BE2C (cell line): ENCODE measurements at regions not wholly inside any gene's neighbourhood (a gene's known extent, or its start where the extent isn't known, plus 50 kb on each side); places are given as distances from the start of the nearest gene placed in this dataset.

Experiments used
- DNase-seq: peaks from one replicate; pipeline ENCODE4 v3.0.0-alpha.2; 2020
- H3K27me3 ChIP-seq: fragments of 250-450 bp; sonication (Bioruptor Pico); 2 replicates; pipeline ENCODE4 v1.5.1; 2020; ENCODE audit warnings: mild to moderate bottlenecking
- H3K36me3 ChIP-seq: fragments of 250-450 bp; sonication (Bioruptor Pico); 2 replicates; pipeline ENCODE4 v1.5.1; 2020; ENCODE audit warnings: mild to moderate bottlenecking
- H3K4me1 ChIP-seq: fragments of 250-450 bp; sonication (Bioruptor Pico); 2 replicates; pipeline ENCODE4 v1.5.1; 2020
- H3K4me3 ChIP-seq: 2 replicates; pipeline ENCODE4 v1.5.1; 2011; ENCODE audit warnings: low read depth, low read length
- H3K9me3 ChIP-seq: fragments of 250-450 bp; sonication (Bioruptor Pico); 2 replicates; pipeline ENCODE4 v1.5.1; 2020
- CTCF ChIP-seq: IDR thresholded peaks from 2 replicates; pipeline ENCODE4 v1.5.1; 2012; ENCODE audit warnings: mild to moderate bottlenecking, low read depth, low read length

GRCh38 chr16:51719376-51719775 lies 568.3 kb upstream of the SALL1 start:
- DNase-seq: no peak
- H3K36me3 ChIP-seq: no peaks in the 10 kb centered on the region
- no peak for TF ChIP-seq CTCF
- H3K4me1 ChIP-seq: no peaks in the 10 kb centered on the region
- no peaks in the 10 kb centered on the region; the same call in 1 of the 2 replicates for H3K9me3 ChIP-seq
- no peak overlapping the region for H3K4me3 ChIP-seq
- H3K27me3 ChIP-seq: no peaks in the 10 kb centered on the region

GRCh38 chr16:51716195-51716594 lies 565.1 kb upstream of the SALL1 start:
- Histone ChIP-seq H3K36me3 (no peaks in the 10 kb centered on the region), H3K4me1 (no peaks in the 10 kb centered on the region), H3K9me3 (no peaks in the 10 kb centered on the region), H3K27me3 (no peaks in the 10 kb centered on the region), H3K4me3 (no peak overlapping the region)
- DNase-seq: no peak
- TF ChIP-seq CTCF: no peak

- no peak for DNase-seq
- no peaks in the 10 kb centered on the region for H3K27me3 ChIP-seq
- no peak for TF ChIP-seq CTCF
- no peaks in the 10 kb centered on the region for H3K9me3 ChIP-seq
- H3K36me3 ChIP-seq: no peaks in the 10 kb centered on the region
- no peaks in the 10 kb centered on the region for H3K4me1 ChIP-seq
- no peak overlapping the region for H3K4me3 ChIP-seq
Observed at GRCh38 chr16:51713502-51713901, 562.4 kb upstream of the SALL1 start.

GRCh38 chr16:51710905-51711563 lies 560.0 kb upstream of the SALL1 start:
- Histone ChIP-seq H3K36me3 (no peaks in the 10 kb centered on the region), H3K4me1 (no peaks in the 10 kb centered on the region), H3K27me3 (no peaks in the 10 kb centered on the region), H3K4me3 (no peak overlapping the region), H3K9me3 (no peaks in the 10 kb centered on the region)
- DNase-seq: no peak
- no peak for TF ChIP-seq CTCF

GRCh38 chr16:51710186-51710585 lies 559.1 kb upstream of the SALL1 start:
- H3K4me3 ChIP-seq: no peak overlapping the region
- H3K36me3 ChIP-seq: no peaks in the 10 kb centered on the region
- DNase-seq: no peak
- TF ChIP-seq CTCF: no peak
- H3K4me1 ChIP-seq: no peaks in the 10 kb centered on the region
- H3K9me3 ChIP-seq: no peaks in the 10 kb centered on the region
- H3K27me3 ChIP-seq: no peaks in the 10 kb centered on the region

GRCh38 chr16:51708861-51709260 lies 557.8 kb upstream of the SALL1 start:
- H3K9me3 ChIP-seq: no peaks in the 10 kb centered on the region
- H3K4me1 ChIP-seq: no peaks in the 10 kb centered on the region
- no peak overlapping the region for H3K4me3 ChIP-seq
- H3K27me3 ChIP-seq: no peaks in the 10 kb centered on the region
- TF ChIP-seq CTCF: no peak
- H3K36me3 ChIP-seq: no peaks in the 10 kb centered on the region
- no peak for DNase-seq
